GM20431 (cell line): ENCODE measurements at regions not wholly inside any gene's neighbourhood (a gene's known extent, or its start where the extent isn't known, plus 50 kb on each side); places are given as distances from the start of the nearest gene placed in this dataset.
"Not testable (repeated sequence)": the region's sequence is repeated elsewhere in the genome, so short reads cannot be mapped to it uniquely, and the experiment has no call there.

Source experiments
- in situ Hi-C: fragments of 300-500 bp; cut with MseI, MboI; formaldehyde crosslinking; loops from one replicate; pipeline ENCODE4 v1.15.0; 2020; ENCODE audit warnings: low sequenced_read_pairs; ENCODE audit not compliant: unreplicated experiment

GRCh38 chr1:115537415-115537814 is 104.4 kb upstream of the VANGL1 start:
- in situ Hi-C loops, result no loop called here

GRCh38 chr1:115536279-115536816 is 105.4 kb upstream of the VANGL1 start:
- in situ Hi-C loops, result no loop called here

- in situ Hi-C loops, result no loop called here
Measured at GRCh38 chr1:115534106-115534505, 107.7 kb upstream of the VANGL1 start.

GRCh38 chr1:115531631-115532264 is 110.0 kb upstream of the VANGL1 start:
- in situ Hi-C loops, result no loop called here

GRCh38 chr1:115530407-115530806 is 111.4 kb upstream of the VANGL1 start:
- in situ Hi-C loops, result no loop called here

GRCh38 chr1:115529216-115529897 is 112.4 kb upstream of the VANGL1 start:
- in situ Hi-C loops, result no loop called here

GRCh38 chr1:115528336-115528735 is 113.4 kb upstream of the VANGL1 start:
- in situ Hi-C loops, result not testable (repeated sequence)

GRCh38 chr1:115527746-115528145 is 114.0 kb upstream of the VANGL1 start:
- in situ Hi-C loops, result no loop called here

GRCh38 chr1:115526900-115527299 is 114.9 kb upstream of the VANGL1 start:
- in situ Hi-C loops, result no loop called here

- in situ Hi-C loops, result no loop called here
Measured at GRCh38 chr1:115524236-115524635, 117.5 kb upstream of the VANGL1 start.

- in situ Hi-C loops, result no loop called here
Measured at GRCh38 chr1:115522386-115522785, 119.4 kb upstream of the VANGL1 start.

GRCh38 chr1:115515270-115515669 is 126.5 kb upstream of the VANGL1 start:
- in situ Hi-C loops, result no loop called here

- in situ Hi-C loops, result not testable (repeated sequence)
Measured at GRCh38 chr1:115510226-115510625, 131.5 kb upstream of the VANGL1 start.

GRCh38 chr1:115507901-115508300 is 133.9 kb upstream of the VANGL1 start:
- in situ Hi-C loops, result no loop called here

GRCh38 chr1:115506924-115507589 is 134.7 kb upstream of the VANGL1 start:
- in situ Hi-C loops, result no loop called here

- in situ Hi-C loops, result no loop called here
Measured at GRCh38 chr1:115506518-115506917, 135.3 kb upstream of the VANGL1 start.

- in situ Hi-C loops, result no loop called here
Measured at GRCh38 chr1:115505148-115505571, 136.6 kb upstream of the VANGL1 start.

- in situ Hi-C loops, result not testable (repeated sequence)
Measured at GRCh38 chr1:115502183-115502582, 139.6 kb upstream of the VANGL1 start.

- in situ Hi-C loops, result no loop called here
Measured at GRCh38 chr1:115501476-115501875, 140.3 kb upstream of the VANGL1 start.

- in situ Hi-C loops, result no loop called here
Measured at GRCh38 chr1:115499253-115499652, 142.5 kb upstream of the VANGL1 start.

- in situ Hi-C loops, result no loop called here
Measured at GRCh38 chr1:115496904-115497527, 144.8 kb upstream of the VANGL1 start.
